ENCODE measurements at regions not wholly inside any gene's neighbourhood (a gene's known extent, or its start where the extent isn't known, plus 50 kb on each side); places are given as distances from the start of the nearest gene placed in this dataset.

DNA sequence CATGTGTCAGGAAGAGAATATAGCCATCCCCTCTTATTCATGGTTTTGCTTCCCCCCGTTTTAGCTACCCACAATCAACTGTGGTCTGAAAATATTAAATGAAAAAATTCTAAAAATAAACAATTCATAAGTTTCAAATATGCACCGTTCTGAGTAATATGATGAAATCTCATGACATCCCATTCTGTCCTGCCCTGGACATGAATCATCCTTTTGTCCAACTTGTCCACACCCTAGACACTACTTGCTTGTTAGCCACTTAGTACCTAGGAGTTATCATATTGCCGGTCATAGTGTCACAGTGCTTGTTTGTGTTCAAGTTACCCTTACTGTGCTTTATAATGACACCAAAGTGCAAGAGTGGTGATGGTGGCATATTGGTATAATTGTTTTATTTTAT, 113.5 kb downstream of the CAAP1 start:
- no peaks in the 10 kb centered on the region for H3K27me3 ChIP-seq
- DNase-seq (no peak), ATAC-seq (no peak)
- H3K4me3 ChIP-seq = no peak overlapping the region
- no peaks in the 10 kb centered on the region for H3K4me1 ChIP-seq
- TF ChIP-seq, protein P1, sequence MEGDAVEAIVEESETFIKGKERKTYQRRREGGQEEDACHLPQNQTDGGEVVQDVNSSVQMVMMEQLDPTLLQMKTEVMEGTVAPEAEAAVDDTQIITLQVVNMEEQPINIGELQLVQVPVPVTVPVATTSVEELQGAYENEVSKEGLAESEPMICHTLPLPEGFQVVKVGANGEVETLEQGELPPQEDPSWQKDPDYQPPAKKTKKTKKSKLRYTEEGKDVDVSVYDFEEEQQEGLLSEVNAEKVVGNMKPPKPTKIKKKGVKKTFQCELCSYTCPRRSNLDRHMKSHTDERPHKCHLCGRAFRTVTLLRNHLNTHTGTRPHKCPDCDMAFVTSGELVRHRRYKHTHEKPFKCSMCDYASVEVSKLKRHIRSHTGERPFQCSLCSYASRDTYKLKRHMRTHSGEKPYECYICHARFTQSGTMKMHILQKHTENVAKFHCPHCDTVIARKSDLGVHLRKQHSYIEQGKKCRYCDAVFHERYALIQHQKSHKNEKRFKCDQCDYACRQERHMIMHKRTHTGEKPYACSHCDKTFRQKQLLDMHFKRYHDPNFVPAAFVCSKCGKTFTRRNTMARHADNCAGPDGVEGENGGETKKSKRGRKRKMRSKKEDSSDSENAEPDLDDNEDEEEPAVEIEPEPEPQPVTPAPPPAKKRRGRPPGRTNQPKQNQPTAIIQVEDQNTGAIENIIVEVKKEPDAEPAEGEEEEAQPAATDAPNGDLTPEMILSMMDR (IDR thresholded peaks at IDR 0.05) = no peak
- intact Hi-C loops (cut with DNase I) = no loop called here
- no peak overlapping the region for H3K27ac ChIP-seq
- no peaks in the 10 kb centered on the region for H3K36me3 ChIP-seq
- peaks cover 0 to 3% (median 0%) of the 10 kb centered on the region in 11 donors for H3K9me3 ChIP-seq
- WGBS, 2 donors = 78 to 84% methylated on average over 3 of the region's 3 CpGs

GRCh38 chr9:26775391-26775790, 117.2 kb downstream of the CAAP1 start:
- ATAC-seq = no peak
- Histone ChIP-seq H3K9me3 (peaks cover 0 to 10% (median 0%) of the 10 kb centered on the region in 11 donors), H3K4me3 (no peak overlapping the region), H3K36me3 (no peaks in the 10 kb centered on the region), H3K4me1 (no peaks in the 10 kb centered on the region), H3K27ac (no peak overlapping the region), H3K27me3 (no peaks in the 10 kb centered on the region)
- TF ChIP-seq, protein P1 (IDR thresholded peaks at IDR 0.05) = no peak
- intact Hi-C loops (cut with DNase I) = no loop called here
- DNase-seq = no peak
- WGBS, 2 donors = 67 to 71% methylated on average over 3 of the region's 3 CpGs

GRCh38 chr9:26773056-26773455, 119.5 kb downstream of the CAAP1 start:
- intact Hi-C loops (cut with DNase I) = no loop called here
- Histone ChIP-seq H3K4me1 (no peaks in the 10 kb centered on the region), H3K4me3 (no peak overlapping the region), H3K27me3 (no peaks in the 10 kb centered on the region), H3K36me3 (no peaks in the 10 kb centered on the region), H3K27ac (no peak overlapping the region), H3K9me3 (peaks cover 0 to 10% (median 0%) of the 10 kb centered on the region in 11 donors)
- ATAC-seq (no peak), DNase-seq (no peak)
- WGBS, 2 donors = 54 to 61% methylated on average over 4 of the region's 4 CpGs
- TF ChIP-seq, protein P1 (IDR thresholded peaks at IDR 0.05) = no peak

DNA sequence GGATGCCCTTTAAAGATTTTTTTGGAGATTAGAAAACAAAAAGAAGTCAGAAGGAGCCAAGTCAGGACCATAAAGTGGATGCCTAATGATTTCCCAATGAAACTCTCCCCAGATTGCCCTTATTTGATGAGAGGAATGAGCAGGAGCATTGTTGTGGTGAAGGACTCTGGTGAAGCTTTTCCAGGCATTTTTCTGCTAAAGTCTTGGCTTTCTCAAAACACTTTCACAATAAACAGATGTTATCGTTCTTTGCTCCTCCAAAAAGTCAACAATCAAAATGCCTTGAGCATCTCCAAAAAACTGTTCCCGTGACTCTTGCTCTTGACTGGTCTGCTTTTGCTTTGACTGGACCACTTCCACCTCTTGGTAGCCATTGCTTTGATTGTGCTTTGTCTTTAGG, 121.8 kb downstream of the CAAP1 start:
- H3K4me3 ChIP-seq = no peak overlapping the region
- WGBS, 2 donors = 41% methylated on average over 2 of the region's 2 CpGs
- intact Hi-C loops (cut with DNase I) = no loop called here
- peaks cover 0 to 10% (median 0%) of the 10 kb centered on the region in 11 donors for H3K9me3 ChIP-seq
- H3K36me3 ChIP-seq = no peaks in the 10 kb centered on the region
- TF ChIP-seq, protein P1 (IDR thresholded peaks at IDR 0.05) = no peak
- DNase-seq = no peak
- H3K27me3 ChIP-seq = no peaks in the 10 kb centered on the region
- no peak for ATAC-seq
- no peaks in the 10 kb centered on the region for H3K4me1 ChIP-seq
- H3K27ac ChIP-seq = no peak overlapping the region
